K562 (cell line): ENCODE measurements at regions not wholly inside any gene's neighbourhood (a gene's known extent, or its start where the extent isn't known, plus 50 kb on each side); places are given as distances from the start of the nearest gene placed in this dataset.

ENCODE experiments used
- ATAC-seq: fragments of 200-7000 bp; cut with Tn5 transposase; 3 replicates; pipeline ENCODE4 v1.9.1; 2020; ENCODE audit warnings: moderate library complexity
- BruUV-seq: library from RNA; stranded (reverse); fragments of 400-500 nt; replicated peaks from 2 replicates; lab custom pipeline; 2021; lab: Mats Ljungman, UMichigan
- CTCF ChIA-PET: fragments of 300-600 bp; formaldehyde crosslinking; extraction: SDS; loops from one replicate; lab custom pipeline; 2021; ENCODE audit warnings: low intra/inter-chr PET ratio; lab: Yijun Ruan, JAX
- POLR2A ChIA-PET: fragments of 300-600, 350-650 bp; sonication (Branson Sonifier 250); formaldehyde crosslinking; extraction: SDS; loops from one replicate; lab custom pipeline; 2021; ENCODE audit warnings: antibody characterized with exemption, inconsistent platforms; lab: Yijun Ruan, JAX
- DNase-seq, 4 experiments: peaks; one replicate each; pipeline versions ENCODE4 v3.0.0 to v3.0.0-alpha.2; 2011 to 2018; ENCODE audit warnings: low spot score in 3 of 4, mixed read lengths in 3 of 4; ENCODE audit errors: extremely low read depth in 1 of 4
- FAIRE-seq: peaks from 2 replicates; lab custom pipeline; 2011; peaks lifted over from hg19 to GRCh38; lab: Jason Lieb, UNC
- H2AFZ ChIP-seq: 2 replicates; pipeline ENCODE4 v1.6.0; 2011; ENCODE audit warnings: low read depth, low read length, control low read depth, inconsistent platforms
- H3K27ac ChIP-seq: fragments of 200-600 bp; 3 replicates; pipeline ENCODE4 v1.8.0; 2011; ENCODE audit warnings: low read depth, mild to moderate bottlenecking, control low read depth, inconsistent platforms, low read length, moderate library complexity, mixed read lengths; ENCODE audit errors: extremely low read depth
- H3K27me3 ChIP-seq, 2 experiments: fragments of 300-600 bp in 1 of 2; 2 replicates in 1 of 2; 3 replicates in 1 of 2; pipeline versions ENCODE4 v1.6.0 to v1.8.0; 2011; ENCODE audit warnings: inconsistent platforms in 2 of 2, low read length in 2 of 2, mild to moderate bottlenecking in 1 of 2, mixed read lengths in 1 of 2, moderate library complexity in 1 of 2; ENCODE audit not compliant: control insufficient read depth in 2 of 2, insufficient read depth in 2 of 2
- H3K36me3 ChIP-seq: fragments of 300-600 bp; 3 replicates; pipeline ENCODE4 v1.8.0; 2011; ENCODE audit warnings: mild to moderate bottlenecking, low read length, inconsistent platforms; ENCODE audit not compliant: control insufficient read depth, insufficient read depth
- H3K4me1 ChIP-seq, 2 experiments: fragments of 200-600 bp in 1 of 2; replicated peaks in 1 of 2; 2 replicates in 1 of 2; 3 replicates in 1 of 2; pipeline versions ENCODE4 v1.5.1 to v1.8.0; 2011; ENCODE audit warnings: inconsistent platforms in 2 of 2, low read length in 2 of 2, mild to moderate bottlenecking in 1 of 2, mixed read lengths in 1 of 2, moderate library complexity in 1 of 2; ENCODE audit not compliant: control insufficient read depth in 2 of 2, insufficient read depth in 2 of 2
- H3K4me2 ChIP-seq: 2 replicates; pipeline ENCODE4 v1.6.1; 2011; ENCODE audit warnings: low read length, control low read depth, inconsistent platforms, mixed read lengths; ENCODE audit not compliant: insufficient read depth
- H3K4me3 ChIP-seq: fragments of 200-600 bp; sonication (generic), shearing (Covaris generic); 2 replicates; pipeline ENCODE4 v1.5.1; 2016; ENCODE audit warnings: control low read depth, inconsistent platforms
- H3K79me2 ChIP-seq: fragments of 200-600 bp; 3 replicates; pipeline ENCODE4 v1.8.0; 2011; ENCODE audit warnings: low read length, inconsistent platforms; ENCODE audit not compliant: control insufficient read depth, insufficient read depth
- H3K9ac ChIP-seq, 2 experiments: 2 replicates each; pipeline versions ENCODE4 v1.6.0 to v1.6.1; 2011; ENCODE audit warnings: low read depth in 2 of 2, low read length in 2 of 2, control low read depth in 1 of 2, inconsistent platforms in 1 of 2, mild to moderate bottlenecking in 1 of 2, mixed read lengths in 1 of 2; ENCODE audit not compliant: insufficient read depth in 1 of 2
- H3K9me1 ChIP-seq: one replicate; pipeline ENCODE4 v1.6.0; 2011; ENCODE audit warnings: inconsistent platforms, mild to moderate bottlenecking, low read length, moderate library complexity; ENCODE audit not compliant: control insufficient read depth, insufficient read depth
- H3K9me3 ChIP-seq: replicated peaks from 2 replicates; pipeline ENCODE4 v1.5.1; 2011; ENCODE audit warnings: low read depth, low read length, inconsistent platforms; ENCODE audit not compliant: control insufficient read depth, insufficient read depth
- H4K20me1 ChIP-seq: replicated peaks from 2 replicates; pipeline ENCODE4 v1.6.1; 2011; ENCODE audit warnings: low read length, inconsistent platforms, mixed read lengths; ENCODE audit not compliant: control insufficient read depth, insufficient read depth
- BCOR ChIP-seq: fragments of 450-650 bp; IDR thresholded peaks from 2 replicates; pipeline ENCODE4 v1.6.1; 2016
- BHLHE40 ChIP-seq: IDR thresholded peaks from 2 replicates; pipeline ENCODE4 v1.6.1; 2011; ENCODE audit warnings: low read length, improper control_type of control experiment
- CTBP1 ChIP-seq: fragments of 450-650 bp; IDR thresholded peaks from 2 replicates; pipeline ENCODE4 v1.6.1; 2016; ENCODE audit warnings: borderline replicate concordance
- FOXK1 ChIP-seq: sonication (generic); formaldehyde crosslinking; IDR thresholded peaks from 2 replicates; pipeline ENCODE4 v1.8.0; 2022; ENCODE audit warnings: missing genetic modification reagents, mild to moderate bottlenecking, borderline replicate concordance
- KAT7 ChIP-seq: sonication (generic); formaldehyde crosslinking; IDR thresholded peaks from 2 replicates; pipeline ENCODE4 v1.8.0; 2022; ENCODE audit warnings: missing genetic modification reagents, mild to moderate bottlenecking, borderline replicate concordance
- NBN ChIP-seq: fragments of 450-650 bp; IDR thresholded peaks from 2 replicates; pipeline ENCODE4 v1.6.1; 2016; ENCODE audit warnings: low read depth, mild to moderate bottlenecking
- ZNF316 ChIP-seq: fragments of 450-650 bp; IDR thresholded peaks from 2 replicates; pipeline ENCODE4 v1.6.1; 2016
- WGBS: fragments of 100-300 bp; shearing (Covaris generic); methylation state at CpG from one replicate; pipeline ENCODE4 v1.1.6; 2016; ENCODE audit warnings: low coverage, mixed read lengths; ENCODE audit not compliant: insufficient coverage; ENCODE audit errors: missing lambda C conversion rate; 5-methylcytosine and 5-hydroxymethylcytosine counted together
- in situ Hi-C: fragments of 300-500 bp; cut with MboI; formaldehyde crosslinking; loops from 4 replicates; pipeline ENCODE4 v1.15.0; 2018; ENCODE audit warnings: inconsistent platforms, mixed read lengths
- intact Hi-C: fragments of 100-400 bp; cut with micrococcal nuclease; formaldehyde crosslinking; loops from 2 replicates; pipeline ENCODE4 v1.14.2; 2022
- TF ChIP-seq, protein P1 (sequence below): fragments of 450-650 bp; IDR thresholded peaks from 2 replicates; pipeline ENCODE4 v1.6.1; 2014; ENCODE audit warnings: low read depth, mild to moderate bottlenecking, moderate library complexity, borderline replicate concordance
- TF ChIP-seq, protein P2 (sequence below): fragments of 200-600 bp; sonication (generic); IDR thresholded peaks from one replicate; pipeline ENCODE4 v1.6.1; 2012; ENCODE audit warnings: mild to moderate bottlenecking, low read depth, low read length, inconsistent platforms

GRCh38 chr17:64771980-64772844, 110.1 kb upstream of the SMURF2 start:
- no TSS peak for BruUV-seq
- no peaks in the 10 kb centered on the region for H3K36me3 ChIP-seq
- H3K79me2 ChIP-seq: no peaks in the 10 kb centered on the region
- intact Hi-C loops: loop anchor here (5.0 kb wide), 1 partner anchor 350 kb away; no protein-coding TSS in a partner anchor
- no peak overlapping the region for H3K27ac ChIP-seq
- POLR2A ChIA-PET: interaction anchor here (0.7 kb wide), 1 partner anchor 9 kb away, joined by 3 read pairs; no protein-coding TSS in a partner anchor
- no peak overlapping the region for H2AFZ ChIP-seq
- no peaks in the 10 kb centered on the region for H3K9me1 ChIP-seq
- H3K9ac ChIP-seq: no peak overlapping the region
- H3K4me3 ChIP-seq: no peak overlapping the region
- no peak overlapping the region for H3K4me2 ChIP-seq
- WGBS: 73% methylated on average over 5 of the region's 5 CpGs
- no peak for DNase-seq
- H4K20me1 ChIP-seq: peaks cover 2% of the 10 kb centered on the region; the same call in 1 of the 2 replicates
- peaks cover 3% of the 10 kb centered on the region; the same call in 1 of the 2 replicates for H3K9me3 ChIP-seq
- H3K27me3 ChIP-seq: no peaks in the 10 kb centered on the region
- in situ Hi-C loops: no loop called here
- FAIRE-seq: no peak
- H3K4me1 ChIP-seq: peaks cover 0 to 23% of the 10 kb centered on the region in 2 experiments; a peak in 2 of 5 replicates
- no peak for ATAC-seq
- CTCF ChIA-PET: interaction anchor here (0.5 kb wide), 1 partner anchor 36 kb away, joined by 3 read pairs; no protein-coding TSS in a partner anchor
- no peak for TF ChIP-seq FOXK1 (CRISPR knock-in tag)
- TF ChIP-seq, protein P1, sequence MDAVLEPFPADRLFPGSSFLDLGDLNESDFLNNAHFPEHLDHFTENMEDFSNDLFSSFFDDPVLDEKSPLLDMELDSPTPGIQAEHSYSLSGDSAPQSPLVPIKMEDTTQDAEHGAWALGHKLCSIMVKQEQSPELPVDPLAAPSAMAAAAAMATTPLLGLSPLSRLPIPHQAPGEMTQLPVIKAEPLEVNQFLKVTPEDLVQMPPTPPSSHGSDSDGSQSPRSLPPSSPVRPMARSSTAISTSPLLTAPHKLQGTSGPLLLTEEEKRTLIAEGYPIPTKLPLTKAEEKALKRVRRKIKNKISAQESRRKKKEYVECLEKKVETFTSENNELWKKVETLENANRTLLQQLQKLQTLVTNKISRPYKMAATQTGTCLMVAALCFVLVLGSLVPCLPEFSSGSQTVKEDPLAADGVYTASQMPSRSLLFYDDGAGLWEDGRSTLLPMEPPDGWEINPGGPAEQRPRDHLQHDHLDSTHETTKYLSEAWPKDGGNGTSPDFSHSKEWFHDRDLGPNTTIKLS: no peak
- TF ChIP-seq ZNF316: peak; percentile 72
- TF ChIP-seq, protein P2, sequence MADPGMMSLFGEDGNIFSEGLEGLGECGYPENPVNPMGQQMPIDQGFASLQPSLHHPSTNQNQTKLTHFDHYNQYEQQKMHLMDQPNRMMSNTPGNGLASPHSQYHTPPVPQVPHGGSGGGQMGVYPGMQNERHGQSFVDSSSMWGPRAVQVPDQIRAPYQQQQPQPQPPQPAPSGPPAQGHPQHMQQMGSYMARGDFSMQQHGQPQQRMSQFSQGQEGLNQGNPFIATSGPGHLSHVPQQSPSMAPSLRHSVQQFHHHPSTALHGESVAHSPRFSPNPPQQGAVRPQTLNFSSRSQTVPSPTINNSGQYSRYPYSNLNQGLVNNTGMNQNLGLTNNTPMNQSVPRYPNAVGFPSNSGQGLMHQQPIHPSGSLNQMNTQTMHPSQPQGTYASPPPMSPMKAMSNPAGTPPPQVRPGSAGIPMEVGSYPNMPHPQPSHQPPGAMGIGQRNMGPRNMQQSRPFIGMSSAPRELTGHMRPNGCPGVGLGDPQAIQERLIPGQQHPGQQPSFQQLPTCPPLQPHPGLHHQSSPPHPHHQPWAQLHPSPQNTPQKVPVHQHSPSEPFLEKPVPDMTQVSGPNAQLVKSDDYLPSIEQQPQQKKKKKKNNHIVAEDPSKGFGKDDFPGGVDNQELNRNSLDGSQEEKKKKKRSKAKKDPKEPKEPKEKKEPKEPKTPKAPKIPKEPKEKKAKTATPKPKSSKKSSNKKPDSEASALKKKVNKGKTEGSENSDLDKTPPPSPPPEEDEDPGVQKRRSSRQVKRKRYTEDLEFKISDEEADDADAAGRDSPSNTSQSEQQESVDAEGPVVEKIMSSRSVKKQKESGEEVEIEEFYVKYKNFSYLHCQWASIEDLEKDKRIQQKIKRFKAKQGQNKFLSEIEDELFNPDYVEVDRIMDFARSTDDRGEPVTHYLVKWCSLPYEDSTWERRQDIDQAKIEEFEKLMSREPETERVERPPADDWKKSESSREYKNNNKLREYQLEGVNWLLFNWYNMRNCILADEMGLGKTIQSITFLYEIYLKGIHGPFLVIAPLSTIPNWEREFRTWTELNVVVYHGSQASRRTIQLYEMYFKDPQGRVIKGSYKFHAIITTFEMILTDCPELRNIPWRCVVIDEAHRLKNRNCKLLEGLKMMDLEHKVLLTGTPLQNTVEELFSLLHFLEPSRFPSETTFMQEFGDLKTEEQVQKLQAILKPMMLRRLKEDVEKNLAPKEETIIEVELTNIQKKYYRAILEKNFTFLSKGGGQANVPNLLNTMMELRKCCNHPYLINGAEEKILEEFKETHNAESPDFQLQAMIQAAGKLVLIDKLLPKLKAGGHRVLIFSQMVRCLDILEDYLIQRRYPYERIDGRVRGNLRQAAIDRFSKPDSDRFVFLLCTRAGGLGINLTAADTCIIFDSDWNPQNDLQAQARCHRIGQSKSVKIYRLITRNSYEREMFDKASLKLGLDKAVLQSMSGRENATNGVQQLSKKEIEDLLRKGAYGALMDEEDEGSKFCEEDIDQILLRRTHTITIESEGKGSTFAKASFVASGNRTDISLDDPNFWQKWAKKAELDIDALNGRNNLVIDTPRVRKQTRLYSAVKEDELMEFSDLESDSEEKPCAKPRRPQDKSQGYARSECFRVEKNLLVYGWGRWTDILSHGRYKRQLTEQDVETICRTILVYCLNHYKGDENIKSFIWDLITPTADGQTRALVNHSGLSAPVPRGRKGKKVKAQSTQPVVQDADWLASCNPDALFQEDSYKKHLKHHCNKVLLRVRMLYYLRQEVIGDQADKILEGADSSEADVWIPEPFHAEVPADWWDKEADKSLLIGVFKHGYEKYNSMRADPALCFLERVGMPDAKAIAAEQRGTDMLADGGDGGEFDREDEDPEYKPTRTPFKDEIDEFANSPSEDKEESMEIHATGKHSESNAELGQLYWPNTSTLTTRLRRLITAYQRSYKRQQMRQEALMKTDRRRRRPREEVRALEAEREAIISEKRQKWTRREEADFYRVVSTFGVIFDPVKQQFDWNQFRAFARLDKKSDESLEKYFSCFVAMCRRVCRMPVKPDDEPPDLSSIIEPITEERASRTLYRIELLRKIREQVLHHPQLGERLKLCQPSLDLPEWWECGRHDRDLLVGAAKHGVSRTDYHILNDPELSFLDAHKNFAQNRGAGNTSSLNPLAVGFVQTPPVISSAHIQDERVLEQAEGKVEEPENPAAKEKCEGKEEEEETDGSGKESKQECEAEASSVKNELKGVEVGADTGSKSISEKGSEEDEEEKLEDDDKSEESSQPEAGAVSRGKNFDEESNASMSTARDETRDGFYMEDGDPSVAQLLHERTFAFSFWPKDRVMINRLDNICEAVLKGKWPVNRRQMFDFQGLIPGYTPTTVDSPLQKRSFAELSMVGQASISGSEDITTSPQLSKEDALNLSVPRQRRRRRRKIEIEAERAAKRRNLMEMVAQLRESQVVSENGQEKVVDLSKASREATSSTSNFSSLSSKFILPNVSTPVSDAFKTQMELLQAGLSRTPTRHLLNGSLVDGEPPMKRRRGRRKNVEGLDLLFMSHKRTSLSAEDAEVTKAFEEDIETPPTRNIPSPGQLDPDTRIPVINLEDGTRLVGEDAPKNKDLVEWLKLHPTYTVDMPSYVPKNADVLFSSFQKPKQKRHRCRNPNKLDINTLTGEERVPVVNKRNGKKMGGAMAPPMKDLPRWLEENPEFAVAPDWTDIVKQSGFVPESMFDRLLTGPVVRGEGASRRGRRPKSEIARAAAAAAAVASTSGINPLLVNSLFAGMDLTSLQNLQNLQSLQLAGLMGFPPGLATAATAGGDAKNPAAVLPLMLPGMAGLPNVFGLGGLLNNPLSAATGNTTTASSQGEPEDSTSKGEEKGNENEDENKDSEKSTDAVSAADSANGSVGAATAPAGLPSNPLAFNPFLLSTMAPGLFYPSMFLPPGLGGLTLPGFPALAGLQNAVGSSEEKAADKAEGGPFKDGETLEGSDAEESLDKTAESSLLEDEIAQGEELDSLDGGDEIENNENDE: no peak
- no peak for TF ChIP-seq KAT7
- no peak for TF ChIP-seq NBN
- peak; percentile 56 for TF ChIP-seq BCOR
- TF ChIP-seq CTBP1: no peak
- no peak for TF ChIP-seq BHLHE40
